T47D (cell line): ENCODE measurements at regions not wholly inside any gene's neighbourhood (a gene's known extent, or its start where the extent isn't known, plus 50 kb on each side); places are given as distances from the start of the nearest gene placed in this dataset.
A peak's percentile ranks its signal among the peaks of the same experiment; 100 is the strongest.

ENCODE experiments used
- DNase-seq, 2 experiments: peaks; one replicate each; pipeline versions ENCODE4 v3.0.0 to v3.0.0-alpha.2; 2011 to 2012; ENCODE audit warnings: low read depth in 1 of 2, low spot score in 1 of 2
- JUND ChIP-seq: IDR thresholded peaks from 2 replicates; pipeline ENCODE4 v1.6.1; 2012; ENCODE audit warnings: low read depth
- in situ Hi-C: cut with HindIII; loops from 2 replicates; pipeline ENCODE4 v1.10.0; 2016; ENCODE audit warnings: low sequenced_read_pairs, low pct_unique_long_range_greater_than_20kb

DNA sequence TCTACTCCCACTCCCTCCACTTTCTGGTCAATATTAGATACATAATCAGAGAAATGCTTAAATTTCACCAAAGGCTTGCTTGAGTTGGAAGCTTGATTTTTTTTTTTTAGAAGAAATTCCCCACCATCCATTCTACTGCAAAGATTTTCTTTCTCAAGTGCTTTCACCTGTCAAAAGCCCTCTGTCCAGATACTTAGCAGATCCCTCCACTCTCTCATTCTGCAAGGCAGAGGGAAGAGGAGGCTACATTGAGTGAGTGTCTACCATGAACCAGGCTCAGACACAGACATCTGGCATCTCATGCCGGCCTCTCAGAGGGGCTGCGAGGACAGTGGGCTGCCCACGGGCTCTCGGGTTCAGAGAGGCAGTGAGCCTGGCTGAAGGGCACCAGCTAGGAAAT lies 127.6 kb upstream of the GSC start:
- DNase-seq, result no peak
- in situ Hi-C loops, result no loop called here
- TF ChIP-seq JUND, result no peak

DNA sequence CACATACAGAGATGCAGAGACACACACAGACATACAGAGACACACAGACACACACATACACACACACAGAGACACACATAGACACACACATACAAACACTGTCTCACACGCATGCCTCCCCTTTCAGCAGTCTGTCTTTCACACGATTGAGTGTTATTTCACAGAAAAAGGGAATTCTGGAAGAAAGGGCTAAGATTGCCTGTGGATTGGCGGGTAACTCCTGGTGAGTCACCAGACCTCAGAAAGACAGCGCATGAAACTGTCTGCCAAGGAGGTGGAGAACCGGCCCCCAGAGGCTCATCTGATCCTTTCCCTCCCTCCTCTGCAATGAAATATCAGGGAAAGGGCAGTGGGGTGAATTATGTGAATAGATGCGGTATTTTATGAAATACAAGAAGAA lies 127.2 kb upstream of the GSC start:
- no peak for TF ChIP-seq JUND

DNA sequence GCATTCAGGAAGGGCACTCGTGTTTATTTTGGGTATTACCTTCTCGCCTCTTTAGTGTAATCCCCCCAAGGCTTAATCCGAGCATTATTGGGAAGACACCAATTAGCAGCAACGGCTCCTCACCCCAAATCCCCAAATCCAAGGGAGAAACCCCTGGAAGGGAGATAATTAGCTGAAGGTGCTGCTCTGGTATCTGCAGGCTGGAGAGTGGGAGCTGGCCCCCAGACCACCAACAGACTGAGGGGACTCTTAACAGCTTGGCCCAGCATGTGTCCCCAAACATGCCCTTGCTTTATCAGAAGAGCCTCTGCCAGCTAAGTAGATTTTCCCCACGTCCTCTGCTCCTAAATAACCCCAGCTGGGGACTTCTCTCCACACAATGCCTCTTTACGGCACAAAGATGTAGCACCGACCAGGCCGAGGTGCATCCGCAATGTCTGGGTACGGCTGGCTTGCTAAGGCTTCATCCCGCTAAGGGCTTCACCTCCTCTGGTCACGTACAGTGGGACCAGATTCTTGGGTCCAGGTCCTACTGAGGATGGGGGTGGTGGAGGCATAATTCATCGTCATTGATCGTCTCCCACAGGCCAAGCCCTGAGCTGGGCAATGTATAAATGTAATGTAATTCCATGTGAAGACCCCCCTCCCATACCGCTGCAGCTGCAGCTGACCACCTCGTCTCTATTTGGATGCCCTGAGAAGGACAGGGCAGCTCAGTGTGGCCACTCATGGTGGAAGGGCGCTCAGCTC lies 123.7 kb upstream of the GSC start:
- no peak for DNase-seq
- in situ Hi-C loops, result no loop called here
- no peak for TF ChIP-seq JUND

More for the DNA sequence above, 127.2 kb upstream of the GSC start:
- DNase-seq, result no peak
- in situ Hi-C loops, result no loop called here

DNA sequence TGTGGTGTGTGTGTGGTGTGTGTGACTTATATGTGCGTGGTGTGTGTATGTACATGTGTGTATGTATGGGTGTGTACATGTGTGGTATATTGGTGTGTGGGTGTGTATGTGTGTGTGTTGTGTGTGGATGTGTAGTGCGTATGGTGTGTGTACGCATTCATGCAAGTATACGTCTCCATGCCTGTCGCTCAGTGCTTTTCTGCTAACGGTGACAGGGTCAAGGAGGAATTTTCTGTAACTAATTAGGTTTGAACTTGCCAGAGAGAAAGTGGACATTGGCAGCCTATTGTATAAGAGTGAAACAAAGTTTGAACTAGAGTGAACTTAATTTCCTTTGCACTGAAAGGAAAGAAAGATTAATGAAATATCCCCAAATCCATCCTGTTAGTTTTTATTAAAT lies 120.9 kb upstream of the GSC start:
- TF ChIP-seq JUND, result no peak
- in situ Hi-C loops, result no loop called here
- DNase-seq, result peak in 1 of 2 experiments; percentile 19

DNA sequence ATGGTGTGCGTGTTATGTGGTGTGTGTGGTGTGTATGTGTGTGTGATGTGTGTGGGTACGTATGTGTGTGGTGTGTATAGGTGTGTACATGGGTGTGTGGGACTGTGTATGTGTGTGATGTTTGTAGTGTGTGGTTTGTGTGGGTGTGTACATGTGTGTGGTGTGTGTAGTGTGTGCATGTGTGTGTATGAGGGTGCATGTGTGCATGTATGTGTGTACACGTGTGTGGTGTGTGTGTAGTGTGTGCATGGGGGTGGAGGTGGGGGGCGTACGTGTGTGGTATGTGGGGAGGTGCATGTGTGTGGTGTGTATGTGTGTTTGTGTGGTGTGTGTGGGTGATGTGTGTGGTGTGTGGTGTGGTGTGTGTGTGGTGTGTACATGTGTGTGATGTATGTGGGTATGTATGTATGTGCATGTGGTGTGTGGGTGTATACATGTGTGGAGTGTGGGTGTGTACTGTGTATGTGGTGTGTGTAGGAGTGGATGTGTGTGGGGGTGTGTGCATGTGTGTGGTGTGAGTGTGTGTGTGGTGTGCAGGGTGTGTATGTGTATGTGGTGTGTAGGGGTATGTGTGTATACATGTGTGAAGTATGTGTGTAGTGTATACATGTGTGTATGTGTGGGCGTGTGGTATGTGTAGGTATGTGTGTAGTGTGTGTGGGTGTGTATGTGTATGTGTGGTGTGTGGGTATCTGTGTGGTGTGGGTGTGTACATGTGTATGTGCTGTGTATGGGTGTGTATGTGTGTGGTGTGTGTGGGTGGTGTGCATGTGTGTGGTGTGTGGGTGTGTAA lies 119.8 kb upstream of the GSC start:
- no peak for TF ChIP-seq JUND
- DNase-seq, result no peak
- in situ Hi-C loops, result no loop called here

DNA sequence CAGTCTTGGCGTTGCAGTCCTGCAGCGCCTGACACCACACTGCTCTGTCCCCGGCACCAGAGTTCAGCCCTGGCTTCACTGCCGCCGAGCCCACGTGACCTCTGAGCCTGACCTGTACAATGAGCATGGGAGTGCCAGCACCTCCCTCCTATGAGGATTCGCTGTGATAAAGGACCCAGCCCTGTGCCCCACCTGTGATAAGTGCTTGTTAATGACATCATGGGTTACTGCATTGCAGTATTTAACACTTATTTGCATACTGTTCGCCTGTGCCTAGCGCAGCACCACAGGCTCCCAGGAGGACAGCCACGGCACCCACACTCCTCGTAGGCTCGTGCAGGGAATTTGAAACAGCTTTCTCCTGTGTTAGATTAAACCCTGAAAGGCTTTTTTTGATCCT lies 118.2 kb upstream of the GSC start:
- no peak for TF ChIP-seq JUND
- no peak for DNase-seq
- in situ Hi-C loops, result no loop called here

DNA sequence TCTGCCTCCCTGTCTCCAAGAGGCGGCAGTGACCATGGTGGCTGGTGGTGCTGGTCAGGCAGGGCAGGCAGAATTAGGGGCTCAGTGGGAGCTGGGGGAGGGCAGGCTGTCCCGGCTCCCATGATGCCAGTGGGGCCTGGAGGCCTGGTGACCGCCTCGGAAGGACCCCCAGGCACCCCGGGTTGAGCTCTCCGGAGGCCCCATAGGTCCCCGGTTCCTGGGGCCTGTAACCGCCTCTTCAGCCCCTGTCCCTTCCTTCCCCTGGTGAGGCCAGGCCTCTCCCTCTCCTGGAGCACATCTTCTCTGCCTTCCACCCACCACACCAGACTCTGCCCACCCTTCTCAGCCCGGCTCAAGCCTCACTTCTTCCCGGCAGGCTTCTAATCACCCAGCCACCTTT lies 117.7 kb upstream of the GSC start:
- in situ Hi-C loops, result no loop called here
- no peak for TF ChIP-seq JUND
- DNase-seq, result no peak

DNA sequence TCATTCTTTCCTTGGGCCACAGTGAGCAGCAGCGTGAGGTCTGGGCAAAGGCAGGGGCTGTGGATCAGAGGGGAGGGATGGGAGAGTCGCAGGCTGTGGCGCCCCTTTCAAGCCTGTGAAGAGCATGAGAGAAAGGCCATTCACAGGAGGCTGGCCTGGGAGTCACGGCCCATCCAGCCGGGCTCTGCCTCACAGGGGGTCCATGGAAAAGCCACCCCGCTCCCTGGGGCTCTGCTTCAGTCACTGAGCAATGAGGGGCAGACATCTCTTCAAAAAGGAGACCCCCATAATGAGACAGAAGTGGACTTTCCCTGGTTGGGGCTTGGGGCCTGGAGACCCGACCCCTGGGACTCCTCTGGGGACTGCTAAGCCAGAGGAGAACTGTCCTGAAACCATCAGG lies 117.0 kb upstream of the GSC start:
- in situ Hi-C loops, result no loop called here
- no peak for DNase-seq
- no peak for TF ChIP-seq JUND

DNA sequence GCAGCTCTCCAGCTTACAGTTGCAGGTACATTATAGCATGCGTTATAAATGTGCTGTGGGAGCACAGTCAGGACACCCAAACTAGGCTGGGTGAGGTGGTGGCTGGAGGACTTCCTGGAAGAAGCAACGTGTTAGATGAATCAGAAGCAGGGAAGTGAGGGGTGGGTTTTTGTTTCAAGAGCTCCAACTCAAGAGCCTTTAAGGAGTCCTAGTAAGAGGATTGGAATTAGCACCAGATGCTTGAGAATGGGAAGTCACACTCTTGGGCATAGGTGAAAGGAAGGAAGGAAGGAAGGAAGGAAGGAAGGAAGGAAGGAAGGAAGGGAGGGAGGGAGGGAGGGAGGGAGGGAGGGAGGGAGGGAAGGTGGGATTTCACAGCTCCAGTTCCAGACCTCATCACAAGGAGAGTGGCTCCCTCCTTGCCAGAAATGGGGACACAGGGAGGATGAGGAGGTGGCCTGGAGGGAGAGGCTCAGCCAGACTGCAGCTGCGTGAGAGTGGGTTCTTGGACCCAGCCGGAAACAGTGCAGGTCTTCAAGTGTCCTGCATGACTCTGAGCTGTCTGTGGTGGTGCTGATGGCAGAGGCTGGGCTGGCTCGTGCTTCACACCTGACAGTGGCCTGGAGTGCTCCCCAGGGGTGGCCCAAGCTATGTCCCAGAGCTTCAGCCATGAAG lies 115.7 kb upstream of the GSC start:
- TF ChIP-seq JUND, result no peak
- DNase-seq, result no peak
- in situ Hi-C loops, result no loop called here

DNA sequence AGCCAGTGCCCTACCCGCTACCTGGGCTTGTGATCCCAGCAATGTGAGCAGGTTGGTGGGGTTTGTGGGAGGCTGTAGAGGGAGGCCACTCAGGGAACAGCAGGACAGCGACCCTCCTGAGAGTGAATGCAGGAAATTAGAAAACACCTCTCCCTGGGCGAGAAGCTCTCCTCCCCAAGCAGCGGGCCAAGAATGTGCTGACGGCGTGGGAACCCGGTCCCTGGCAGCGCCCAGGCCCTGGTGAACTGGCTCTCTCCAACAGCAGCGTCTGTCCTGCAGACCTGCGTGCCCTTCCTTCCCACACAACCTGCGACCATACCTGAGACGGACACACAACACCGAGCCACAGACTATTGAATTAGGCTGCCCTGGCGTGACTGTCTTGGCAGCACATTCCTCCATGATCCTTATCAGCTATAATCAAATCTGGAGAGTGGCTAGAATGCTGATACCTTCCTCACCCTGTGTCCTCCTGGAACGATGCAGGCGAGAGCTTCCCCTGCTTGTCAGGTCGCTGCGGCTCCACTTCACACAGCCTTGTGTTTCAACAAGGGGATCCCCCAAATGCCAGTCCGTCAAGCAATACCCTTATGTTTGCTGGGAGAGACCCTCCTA lies 114.8 kb upstream of the GSC start:
- DNase-seq, result no peak
- TF ChIP-seq JUND, result no peak
- in situ Hi-C loops, result no loop called here

DNA sequence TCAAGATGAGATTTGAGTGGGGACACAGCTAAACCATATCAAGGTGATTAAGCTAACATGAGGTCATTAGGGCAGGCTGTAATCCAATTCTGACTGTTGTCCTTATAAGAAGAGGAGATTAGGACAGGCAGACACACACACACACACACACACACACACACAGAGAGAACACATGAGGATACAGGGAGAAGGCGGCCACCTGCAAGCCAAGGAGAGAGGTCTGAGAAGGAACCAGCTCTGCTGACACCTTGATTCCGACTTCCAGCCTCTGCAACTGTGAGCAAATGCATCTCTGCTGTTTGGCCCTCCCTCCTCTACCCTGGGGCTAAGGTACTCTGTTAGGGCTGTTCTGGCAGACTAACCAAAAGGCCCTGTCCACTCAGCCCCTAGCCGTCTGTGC lies 112.5 kb upstream of the GSC start:
- no peak for TF ChIP-seq JUND
- no peak for DNase-seq
- in situ Hi-C loops, result no loop called here

DNA sequence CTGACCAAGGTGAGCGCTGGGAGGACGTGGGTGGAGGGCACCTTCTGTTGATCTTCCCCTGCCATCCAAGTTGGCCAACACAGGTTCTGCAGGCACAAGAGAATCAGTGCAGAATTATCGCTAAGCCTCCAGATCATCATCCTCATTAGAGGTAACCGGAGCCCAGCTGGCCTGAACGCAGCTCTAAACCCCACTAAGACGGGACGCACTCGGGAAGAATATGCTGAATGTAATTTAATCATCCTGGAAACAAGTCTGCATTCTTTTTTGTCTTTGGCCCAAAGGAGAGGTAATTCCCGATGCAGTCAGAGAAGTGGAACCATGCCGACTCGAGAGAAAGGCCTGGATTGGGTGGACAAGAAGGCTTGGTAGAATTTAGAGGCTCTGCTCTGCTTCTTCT lies 111.0 kb upstream of the GSC start:
- DNase-seq, result no peak
- no peak for TF ChIP-seq JUND

DNA sequence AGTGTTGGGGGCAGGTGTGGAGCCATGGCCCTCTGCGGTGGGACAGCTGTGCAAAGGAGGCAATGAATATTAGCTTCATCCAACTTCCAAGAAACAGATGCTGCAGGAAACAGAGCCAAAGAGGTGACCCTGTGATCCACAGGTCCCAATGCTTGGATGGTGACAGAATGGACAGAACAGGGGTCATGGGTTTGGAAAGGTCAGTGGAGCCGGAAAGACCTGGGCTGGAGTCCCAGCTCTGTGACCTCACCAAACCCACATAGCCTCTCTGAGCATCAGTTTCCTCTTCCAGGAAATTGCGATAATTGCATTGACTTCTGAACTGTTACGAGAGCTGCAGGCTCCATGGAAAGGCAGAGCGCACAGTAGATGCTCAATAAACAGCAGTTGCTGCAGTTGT lies 110.2 kb upstream of the GSC start:
- in situ Hi-C loops, result no loop called here
- no peak for DNase-seq
- no peak for TF ChIP-seq JUND

More for the DNA sequence above, 111.0 kb upstream of the GSC start:
- in situ Hi-C loops, result no loop called here
